T-helper 2 cell treated with Interferon-gamma antibody and Interleukin-4, amounts not matched to agents 100 ng/mL and 5 ng/mL, for 36 hours (primary cell): ENCODE measurements at regions not wholly inside any gene's neighbourhood (a gene's known extent, or its start where the extent isn't known, plus 50 kb on each side); places are given as distances from the start of the nearest gene placed in this dataset.

Experiments used
- intact Hi-C: fragments of 100-400 bp; cut with micrococcal nuclease; formaldehyde crosslinking; loops from one replicate; pipeline ENCODE4 v1.15.1; 2023

GRCh38 chr6:48184648-48185047 lies 73.7 kb upstream of the PTCHD4 start:
- intact Hi-C loops: no loop called here

- intact Hi-C loops: no loop called here
These were observed 73.0 kb upstream of the PTCHD4 start for GRCh38 chr6:48183811-48184605.

GRCh38 chr6:48183178-48183577 lies 72.2 kb upstream of the PTCHD4 start:
- intact Hi-C loops: no loop called here

- intact Hi-C loops: no loop called here
These were observed 67.7 kb upstream of the PTCHD4 start for GRCh38 chr6:48178700-48179099.

- intact Hi-C loops: no loop called here
These were observed 66.8 kb upstream of the PTCHD4 start for GRCh38 chr6:48177786-48178185.

- intact Hi-C loops: no loop called here
These were observed 65.8 kb upstream of the PTCHD4 start for GRCh38 chr6:48176645-48177308.

GRCh38 chr6:48169635-48170034 lies 58.6 kb upstream of the PTCHD4 start:
- intact Hi-C loops: no loop called here
